ENCODE measurements at regions not wholly inside any gene's neighbourhood (a gene's known extent, or its start where the extent isn't known, plus 50 kb on each side); places are given as distances from the start of the nearest gene placed in this dataset.

DNA sequence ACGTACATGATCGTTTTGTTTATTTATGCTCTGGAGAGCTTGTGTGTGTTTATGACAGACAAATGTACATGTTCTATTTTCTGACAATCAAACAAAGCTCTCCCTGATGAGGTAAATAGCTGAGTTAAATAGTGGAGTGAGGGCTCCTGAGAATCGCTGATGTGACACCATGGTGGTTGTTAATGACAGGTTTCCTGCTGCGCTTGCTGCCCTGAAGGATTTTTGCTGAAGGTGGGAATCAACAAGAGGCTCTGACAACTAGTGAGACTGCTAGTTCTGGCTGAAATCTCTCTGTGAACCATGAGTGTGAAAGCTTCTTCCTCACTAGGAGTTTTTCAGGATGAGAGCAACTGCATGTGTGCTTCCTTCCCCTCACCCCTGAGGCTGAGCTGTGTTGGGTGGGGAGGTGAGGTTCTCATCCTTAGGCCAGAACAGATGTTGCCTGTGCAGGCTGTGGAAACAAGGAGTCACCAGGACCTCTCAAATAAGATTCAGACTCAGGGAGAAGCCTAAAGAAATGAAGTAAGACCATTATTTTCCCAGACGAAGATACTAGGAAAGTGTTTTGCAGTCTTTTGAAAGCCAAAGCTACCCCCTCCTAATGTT lies 173.4 kb upstream of the JADE1 start:
- POLR2A ChIA-PET: no interaction called here
- Mint-ChIP-seq H3K36me3 (ENCODE audit: insufficient read depth, unreplicated experiment) (peaks cover 16% of the 10 kb centered on the region), H3K27ac (ENCODE audit: unreplicated experiment) (peak overlapping the region; percentile 98), H3K27me3 (ENCODE audit: insufficient read depth, unreplicated experiment) (no peaks in the 10 kb centered on the region), H3K9me3 (ENCODE audit: unreplicated experiment) (no peaks in the 10 kb centered on the region), H3K4me3 (ENCODE audit: unreplicated experiment) (peak overlapping the region; percentile 76), H3K4me1 (ENCODE audit: low read depth, unreplicated experiment) (peaks cover 27% of the 10 kb centered on the region)
- Histone ChIP-seq H3K36me3 (ENCODE audit: control insufficient read depth, insufficient read depth, low read length) (no peaks in the 10 kb centered on the region), H3K9me3 (no peaks in the 10 kb centered on the region), H3K4me3 (ENCODE audit: low read depth, low read length) (no peak overlapping the region), H3K27me3 (replicated peaks; ENCODE audit: control insufficient read depth, insufficient read depth, low read length) (no peaks in the 10 kb centered on the region), H3K4me1 (peaks cover 14% of the 10 kb centered on the region)
- TF ChIP-seq, protein P1, sequence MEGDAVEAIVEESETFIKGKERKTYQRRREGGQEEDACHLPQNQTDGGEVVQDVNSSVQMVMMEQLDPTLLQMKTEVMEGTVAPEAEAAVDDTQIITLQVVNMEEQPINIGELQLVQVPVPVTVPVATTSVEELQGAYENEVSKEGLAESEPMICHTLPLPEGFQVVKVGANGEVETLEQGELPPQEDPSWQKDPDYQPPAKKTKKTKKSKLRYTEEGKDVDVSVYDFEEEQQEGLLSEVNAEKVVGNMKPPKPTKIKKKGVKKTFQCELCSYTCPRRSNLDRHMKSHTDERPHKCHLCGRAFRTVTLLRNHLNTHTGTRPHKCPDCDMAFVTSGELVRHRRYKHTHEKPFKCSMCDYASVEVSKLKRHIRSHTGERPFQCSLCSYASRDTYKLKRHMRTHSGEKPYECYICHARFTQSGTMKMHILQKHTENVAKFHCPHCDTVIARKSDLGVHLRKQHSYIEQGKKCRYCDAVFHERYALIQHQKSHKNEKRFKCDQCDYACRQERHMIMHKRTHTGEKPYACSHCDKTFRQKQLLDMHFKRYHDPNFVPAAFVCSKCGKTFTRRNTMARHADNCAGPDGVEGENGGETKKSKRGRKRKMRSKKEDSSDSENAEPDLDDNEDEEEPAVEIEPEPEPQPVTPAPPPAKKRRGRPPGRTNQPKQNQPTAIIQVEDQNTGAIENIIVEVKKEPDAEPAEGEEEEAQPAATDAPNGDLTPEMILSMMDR (IDR thresholded peaks at IDR 0.05; ENCODE audit: insufficient read depth in 1 of 2, low read depth in 1 of 2, low read length in 1 of 2, severe bottlenecking in 1 of 2, unreplicated experiment in 1 of 2): no peak
- CTCF ChIA-PET: no interaction called here
- no peak for DNase-seq
- intact Hi-C loops (cut with micrococcal nuclease; ENCODE audit: unreplicated experiment): loop anchor here (1.0 kb wide), 3 partner anchors 13 to 173 kb away; partner anchors contain the start of gene JADE1
- no TSS peak for BruUV-seq (replicated peaks)

DNA sequence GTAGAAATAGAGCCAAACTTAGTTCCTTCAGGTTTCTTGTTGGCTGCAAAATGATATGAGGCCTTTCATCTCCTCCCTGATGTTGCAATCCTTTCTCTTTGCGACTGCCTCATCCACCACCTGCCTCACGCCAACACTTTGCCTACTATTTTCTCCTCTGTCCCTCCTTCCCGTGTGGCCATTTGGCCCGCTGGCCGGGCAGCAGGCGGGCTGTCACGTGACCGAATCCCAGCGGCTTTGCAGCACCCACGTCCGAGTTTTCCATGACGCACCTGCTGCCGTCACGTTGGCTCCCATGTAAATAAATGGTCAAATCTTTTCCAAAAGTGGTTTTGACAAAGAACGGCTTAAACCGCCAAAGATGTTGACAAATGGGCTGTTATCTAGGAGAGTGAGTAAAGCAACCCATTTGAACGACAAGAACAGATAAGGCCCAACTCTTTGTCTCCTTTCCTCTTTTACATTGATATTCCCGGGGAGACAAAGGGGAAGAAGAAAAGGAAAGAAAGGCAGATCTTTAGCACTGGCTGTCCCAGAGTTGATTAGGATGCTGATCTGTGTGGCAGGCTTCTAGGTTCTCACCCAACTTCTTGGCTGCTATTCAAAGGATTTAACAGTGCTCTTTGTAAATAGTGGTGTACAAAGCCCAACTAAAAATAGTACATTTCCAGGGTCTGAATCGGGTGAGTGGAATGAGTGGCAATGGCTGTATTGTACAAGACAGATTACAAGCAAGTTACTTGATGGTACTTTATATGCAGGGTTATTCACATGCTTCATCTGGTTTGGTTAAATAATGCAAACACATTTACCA lies 174.2 kb upstream of the JADE1 start:
- peaks cover 16% of the 10 kb centered on the region for H3K36me3 Mint-ChIP-seq (ENCODE audit: insufficient read depth, unreplicated experiment)
- no peaks in the 10 kb centered on the region for H3K9me3 Mint-ChIP-seq (ENCODE audit: unreplicated experiment)
- DNase-seq: peak; percentile 89 to 90
- H3K4me1 Mint-ChIP-seq (ENCODE audit: low read depth, unreplicated experiment): peaks cover 25% of the 10 kb centered on the region
- ChIA-PET POLR2A (no interaction called here), CTCF (no interaction called here)
- H3K9me3 ChIP-seq: no peaks in the 10 kb centered on the region
- H3K4me3 Mint-ChIP-seq (ENCODE audit: unreplicated experiment): peak overlapping the region; percentile 76
- H3K4me3 ChIP-seq (ENCODE audit: low read depth, low read length): 0 out of 2 replicates have a peak overlapping the region, but pooled peaks have one; percentile 11
- TSS peak; percentile 98 for BruUV-seq (replicated peaks)
- TF ChIP-seq, protein P1 (IDR thresholded peaks at IDR 0.05; ENCODE audit: insufficient read depth in 1 of 2, low read depth in 1 of 2, low read length in 1 of 2, severe bottlenecking in 1 of 2, unreplicated experiment in 1 of 2): no peak
- peaks cover 14% of the 10 kb centered on the region for H3K4me1 ChIP-seq
- H3K36me3 ChIP-seq (ENCODE audit: control insufficient read depth, insufficient read depth, low read length): no peaks in the 10 kb centered on the region
- intact Hi-C loops (cut with micrococcal nuclease; ENCODE audit: unreplicated experiment): loop anchor here (1.0 kb wide), 3 partner anchors 14 to 174 kb away; partner anchors contain the start of gene JADE1
- H3K27me3 Mint-ChIP-seq (ENCODE audit: insufficient read depth, unreplicated experiment): no peaks in the 10 kb centered on the region
- H3K27ac Mint-ChIP-seq (ENCODE audit: unreplicated experiment): peak overlapping the region; percentile 98
- no peaks in the 10 kb centered on the region for H3K27me3 ChIP-seq (replicated peaks; ENCODE audit: control insufficient read depth, insufficient read depth, low read length)

DNA sequence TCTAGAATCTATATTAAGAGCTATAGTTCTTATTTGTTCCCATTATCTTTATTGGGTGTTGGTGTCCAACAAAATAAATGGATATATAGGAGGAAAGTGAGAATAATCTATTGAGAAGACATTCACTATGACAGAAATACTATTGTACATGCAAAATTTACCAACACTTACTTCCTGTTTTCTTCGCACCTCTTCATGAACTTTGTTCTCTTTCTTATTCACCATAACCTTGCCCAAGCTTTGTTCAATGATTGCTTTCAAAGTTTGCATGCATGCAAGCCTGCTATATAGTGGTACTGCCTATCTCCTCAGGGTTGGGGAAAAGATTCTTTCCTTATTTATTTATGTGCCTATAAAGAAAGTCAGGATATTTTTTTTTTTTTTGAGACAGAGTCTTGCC lies 176.4 kb upstream of the JADE1 start:
- peaks cover 14% of the 10 kb centered on the region for H3K4me1 Mint-ChIP-seq (ENCODE audit: low read depth, unreplicated experiment)
- TF ChIP-seq, protein P1 (IDR thresholded peaks at IDR 0.05; ENCODE audit: insufficient read depth in 1 of 2, low read depth in 1 of 2, low read length in 1 of 2, severe bottlenecking in 1 of 2, unreplicated experiment in 1 of 2): no peak
- ChIA-PET CTCF (no interaction called here), POLR2A (no interaction called here)
- H3K4me3 Mint-ChIP-seq (ENCODE audit: unreplicated experiment): no peak overlapping the region
- Histone ChIP-seq H3K9me3 (no peaks in the 10 kb centered on the region), H3K4me1 (peaks cover 6% of the 10 kb centered on the region; the same call in 1 of the 2 replicates), H3K36me3 (ENCODE audit: control insufficient read depth, insufficient read depth, low read length) (no peaks in the 10 kb centered on the region), H3K27me3 (replicated peaks; ENCODE audit: control insufficient read depth, insufficient read depth, low read length) (no peaks in the 10 kb centered on the region), H3K4me3 (ENCODE audit: low read depth, low read length) (no peak overlapping the region)
- BruUV-seq (replicated peaks): no TSS peak
- peaks cover 16% of the 10 kb centered on the region for H3K36me3 Mint-ChIP-seq (ENCODE audit: insufficient read depth, unreplicated experiment)
- intact Hi-C loops (cut with micrococcal nuclease; ENCODE audit: unreplicated experiment): no loop called here
- no peaks in the 10 kb centered on the region for H3K27me3 Mint-ChIP-seq (ENCODE audit: insufficient read depth, unreplicated experiment)
- no peaks in the 10 kb centered on the region for H3K9me3 Mint-ChIP-seq (ENCODE audit: unreplicated experiment)
- no peak for DNase-seq
- H3K27ac Mint-ChIP-seq (ENCODE audit: unreplicated experiment): no peak overlapping the region

Measured in Caco-2 (cell line).